Neural progenitor cell (in vitro differentiated cells): ENCODE measurements at regions not wholly inside any gene's neighbourhood (a gene's known extent, or its start where the extent isn't known, plus 50 kb on each side); places are given as distances from the start of the nearest gene placed in this dataset.
A peak's percentile ranks its signal among the peaks of the same experiment; 100 is the strongest.

ENCODE experiments used
- DNase-seq: peaks from one replicate; pipeline ENCODE4 v3.0.0-alpha.2; 2016; ENCODE audit warnings: low spot score
- H2AFZ ChIP-seq: fragments of 200-600 bp; sonication (generic); replicated peaks from 2 replicates; pipeline ENCODE4 v1.6.1; 2016; ENCODE audit warnings: antibody characterized with exemption
- H3F3A ChIP-seq: fragments of 200-600 bp; sonication (generic); 2 replicates; pipeline ENCODE4 v1.6.1; 2016; ENCODE audit warnings: antibody characterized with exemption, low read depth
- H3K27ac ChIP-seq: fragments of 200-600 bp; sonication (generic); 2 replicates; pipeline ENCODE4 v1.5.1; 2016; ENCODE audit warnings: mild to moderate bottlenecking
- H3K27me3 ChIP-seq: fragments of 200-600 bp; sonication (generic); 2 replicates; pipeline ENCODE4 v1.6.1; 2016; ENCODE audit warnings: mild to moderate bottlenecking, moderate library complexity
- H3K36me3 ChIP-seq: fragments of 200-600 bp; sonication (generic); 2 replicates; pipeline ENCODE4 v1.5.1; 2016
- H3K4me1 ChIP-seq: fragments of 200-600 bp; sonication (generic); 2 replicates; pipeline ENCODE4 v1.6.1; 2016; ENCODE audit warnings: mixed run types
- H3K4me2 ChIP-seq: fragments of 200-600 bp; sonication (generic); 2 replicates; pipeline ENCODE4 v1.6.1; 2016
- H3K4me3 ChIP-seq: fragments of 200-600 bp; sonication (generic); 2 replicates; pipeline ENCODE4 v1.5.1; 2016
- H3K79me2 ChIP-seq: fragments of 200-600 bp; sonication (generic); 2 replicates; pipeline ENCODE4 v1.6.1; 2016; ENCODE audit warnings: low read depth
- H3K9ac ChIP-seq: fragments of 200-600 bp; sonication (generic); 2 replicates; pipeline ENCODE4 v1.6.1; 2016
- H3K9me3 ChIP-seq: fragments of 200-600 bp; sonication (generic); 2 replicates; pipeline ENCODE4 v1.5.1; 2016; ENCODE audit warnings: low read depth
- H4K20me1 ChIP-seq: fragments of 200-600 bp; sonication (generic); 2 replicates; pipeline ENCODE4 v1.6.1; 2016; ENCODE audit warnings: low read depth
- H3K27ac Mint-ChIP-seq: 3 replicates; pipeline ENCODE4 v1.8.0; 2021; ENCODE audit warnings: mixed read lengths
- H3K27me3 Mint-ChIP-seq: 2 replicates; pipeline ENCODE4 v1.8.0; 2022; ENCODE audit warnings: low read depth, mild to moderate bottlenecking, inconsistent platforms, moderate library complexity, mixed read lengths; ENCODE audit not compliant: insufficient read depth
- H3K36me3 Mint-ChIP-seq: 3 replicates; pipeline ENCODE4 v1.8.0; 2021; ENCODE audit warnings: mixed read lengths
- H3K4me1 Mint-ChIP-seq: 3 replicates; pipeline ENCODE4 v1.8.0; 2021; ENCODE audit warnings: mixed read lengths
- H3K4me3 Mint-ChIP-seq: 3 replicates; pipeline ENCODE4 v1.8.0; 2021; ENCODE audit warnings: mild to moderate bottlenecking, moderate library complexity, mixed read lengths
- H3K9me3 Mint-ChIP-seq: 3 replicates; pipeline ENCODE4 v1.8.0; 2020; ENCODE audit warnings: mixed read lengths
- EZH2 ChIP-seq: fragments of 200-600 bp; sonication (generic); IDR thresholded peaks from 2 replicates; pipeline ENCODE4 v1.6.1; 2017; ENCODE audit warnings: antibody characterized with exemption, mild to moderate bottlenecking, moderate library complexity
- EZH2phosphoT487 ChIP-seq: fragments of 200-600 bp; sonication (generic); IDR thresholded peaks from 2 replicates; pipeline ENCODE4 v1.6.1; 2017; ENCODE audit warnings: antibody characterized with exemption
- TF ChIP-seq, protein P1 (sequence below): fragments of 200-600 bp; sonication (generic); IDR thresholded peaks from 2 replicates; pipeline ENCODE4 v1.5.1; 2017; ENCODE audit warnings: antibody characterized with exemption, mild to moderate bottlenecking

DNA sequence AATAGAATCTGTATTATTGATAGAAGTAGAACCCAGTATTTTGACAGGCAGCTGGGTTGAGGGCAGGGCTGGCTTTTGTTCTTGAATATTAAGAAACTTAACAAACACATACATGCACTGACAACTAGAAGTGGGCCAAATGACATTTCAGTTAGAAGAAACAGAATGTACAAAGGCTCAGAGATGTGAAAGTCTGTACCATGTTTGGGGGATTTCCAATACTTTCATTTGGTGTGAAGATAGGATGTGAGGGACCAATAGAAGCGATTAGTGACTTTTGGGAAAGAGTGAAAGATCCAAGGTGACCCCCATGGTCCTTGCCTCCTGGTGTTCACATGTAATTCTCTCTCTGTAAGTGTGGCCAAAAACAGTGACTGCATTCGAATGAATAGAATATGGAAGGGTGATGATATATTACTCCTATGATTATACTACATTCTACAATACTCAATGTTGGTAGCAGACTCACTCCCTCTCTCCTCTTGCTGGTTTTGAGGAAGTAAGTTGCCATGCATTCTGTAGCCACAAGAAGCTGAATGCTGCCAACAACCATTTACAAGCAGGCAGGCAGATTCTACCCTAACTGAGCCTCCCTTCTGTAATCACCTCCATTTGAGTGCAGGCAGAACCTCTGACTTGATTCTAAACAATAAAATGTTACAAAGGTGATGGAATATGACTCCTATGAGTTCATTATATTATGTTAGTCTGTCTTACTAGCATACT lies 151.4 kb downstream of the TMEM168 start:
- Histone ChIP-seq H3F3A (no peaks in the 10 kb centered on the region), H4K20me1 (no peaks in the 10 kb centered on the region), H3K9ac (no peak overlapping the region), H3K9me3 (no peaks in the 10 kb centered on the region), H3K79me2 (no peaks in the 10 kb centered on the region), H3K27ac (no peak overlapping the region), H3K36me3 (no peaks in the 10 kb centered on the region), H3K4me1 (no peaks in the 10 kb centered on the region), H2AFZ (peak overlapping the region; percentile 32), H3K4me2 (no peak overlapping the region), H3K4me3 (no peak overlapping the region), H3K27me3 (no peaks in the 10 kb centered on the region)
- DNase-seq: no peak
- Mint-ChIP-seq H3K27ac (no peak overlapping the region), H3K27me3 (peaks cover 9% of the 10 kb centered on the region), H3K4me1 (no peaks in the 10 kb centered on the region), H3K9me3 (peaks cover 19% of the 10 kb centered on the region), H3K36me3 (no peaks in the 10 kb centered on the region), H3K4me3 (no peak overlapping the region)
- TF ChIP-seq EZH2phosphoT487 (no peak), EZH2 (no peak)
- TF ChIP-seq, protein P1, sequence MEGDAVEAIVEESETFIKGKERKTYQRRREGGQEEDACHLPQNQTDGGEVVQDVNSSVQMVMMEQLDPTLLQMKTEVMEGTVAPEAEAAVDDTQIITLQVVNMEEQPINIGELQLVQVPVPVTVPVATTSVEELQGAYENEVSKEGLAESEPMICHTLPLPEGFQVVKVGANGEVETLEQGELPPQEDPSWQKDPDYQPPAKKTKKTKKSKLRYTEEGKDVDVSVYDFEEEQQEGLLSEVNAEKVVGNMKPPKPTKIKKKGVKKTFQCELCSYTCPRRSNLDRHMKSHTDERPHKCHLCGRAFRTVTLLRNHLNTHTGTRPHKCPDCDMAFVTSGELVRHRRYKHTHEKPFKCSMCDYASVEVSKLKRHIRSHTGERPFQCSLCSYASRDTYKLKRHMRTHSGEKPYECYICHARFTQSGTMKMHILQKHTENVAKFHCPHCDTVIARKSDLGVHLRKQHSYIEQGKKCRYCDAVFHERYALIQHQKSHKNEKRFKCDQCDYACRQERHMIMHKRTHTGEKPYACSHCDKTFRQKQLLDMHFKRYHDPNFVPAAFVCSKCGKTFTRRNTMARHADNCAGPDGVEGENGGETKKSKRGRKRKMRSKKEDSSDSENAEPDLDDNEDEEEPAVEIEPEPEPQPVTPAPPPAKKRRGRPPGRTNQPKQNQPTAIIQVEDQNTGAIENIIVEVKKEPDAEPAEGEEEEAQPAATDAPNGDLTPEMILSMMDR: no peak

- H3K79me2 ChIP-seq: no peaks in the 10 kb centered on the region
- Mint-ChIP-seq H3K4me1 (no peaks in the 10 kb centered on the region), H3K27me3 (peaks cover 9% of the 10 kb centered on the region), H3K9me3 (peaks cover 19% of the 10 kb centered on the region), H3K27ac (no peak overlapping the region), H3K36me3 (no peaks in the 10 kb centered on the region), H3K4me3 (no peak overlapping the region)
- H3K4me1 ChIP-seq: no peaks in the 10 kb centered on the region
- no peaks in the 10 kb centered on the region for H4K20me1 ChIP-seq
- H2AFZ ChIP-seq: no peak overlapping the region
- H3K27me3 ChIP-seq: no peaks in the 10 kb centered on the region
- TF ChIP-seq, protein P1: no peak
- TF ChIP-seq EZH2: no peak
- TF ChIP-seq EZH2phosphoT487: no peak
- DNase-seq: no peak
- H3K27ac ChIP-seq: no peak overlapping the region
- no peaks in the 10 kb centered on the region for H3F3A ChIP-seq
- H3K4me3 ChIP-seq: no peak overlapping the region
- H3K9me3 ChIP-seq: no peaks in the 10 kb centered on the region
- no peak overlapping the region for H3K9ac ChIP-seq
- H3K36me3 ChIP-seq: no peaks in the 10 kb centered on the region
- no peak overlapping the region for H3K4me2 ChIP-seq
Observed at GRCh38 chr7:112640685-112641084, 149.5 kb downstream of the TMEM168 start.

DNA sequence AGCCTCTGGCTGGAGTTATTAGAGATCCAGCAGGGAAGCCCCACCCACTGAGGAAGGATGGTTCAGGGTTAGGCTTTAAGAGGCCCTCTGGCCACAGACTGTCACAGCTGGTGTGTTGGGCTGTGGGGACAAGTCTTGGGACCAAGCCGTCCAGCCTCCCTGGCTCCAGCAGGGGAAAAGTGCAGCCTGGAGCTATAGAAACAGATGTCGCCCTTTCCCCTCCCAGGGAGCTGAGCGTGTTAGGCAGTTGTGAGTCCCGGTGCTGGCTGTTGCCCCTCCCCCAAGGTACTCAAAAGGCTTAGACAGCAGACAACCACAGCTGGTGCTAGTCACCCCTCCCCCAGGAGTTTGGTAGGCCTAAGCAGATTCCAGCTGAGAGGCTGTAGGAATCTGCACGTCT lies 143.4 kb downstream of the TMEM168 start:
- peak; percentile 77 for DNase-seq
- Histone ChIP-seq H3K27me3 (no peaks in the 10 kb centered on the region), H3K27ac (no peak overlapping the region), H3K9ac (no peak overlapping the region), H3K79me2 (no peaks in the 10 kb centered on the region), H3K4me2 (no peak overlapping the region), H3K4me1 (no peaks in the 10 kb centered on the region), H3K36me3 (no peaks in the 10 kb centered on the region), H3K4me3 (no peak overlapping the region), H3K9me3 (no peaks in the 10 kb centered on the region), H2AFZ (peak overlapping the region; percentile 81), H3F3A (no peaks in the 10 kb centered on the region), H4K20me1 (no peaks in the 10 kb centered on the region)
- Mint-ChIP-seq H3K4me3 (no peak overlapping the region), H3K27me3 (peaks cover 9% of the 10 kb centered on the region), H3K9me3 (peaks cover 24% of the 10 kb centered on the region), H3K36me3 (no peaks in the 10 kb centered on the region), H3K4me1 (no peaks in the 10 kb centered on the region), H3K27ac (no peak overlapping the region)
- TF ChIP-seq, protein P1: no peak
- no peak for TF ChIP-seq EZH2
